GM13977 (cell line): ENCODE measurements at regions not wholly inside any gene's neighbourhood (a gene's known extent, or its start where the extent isn't known, plus 50 kb on each side); places are given as distances from the start of the nearest gene placed in this dataset.

ENCODE experiments used
- DNase-seq: peaks from one replicate; pipeline ENCODE4 v3.0.0; 2012; ENCODE audit warnings: low spot score
- in situ Hi-C: fragments of 300-500 bp; cut with MboI; formaldehyde crosslinking; loops from one replicate; pipeline ENCODE4 v1.12.0; 2022; ENCODE audit warnings: low sequenced_read_pairs, low pct_unique_long_range_greater_than_20kb, mixed read lengths, inconsistent platforms; ENCODE audit not compliant: unreplicated experiment
- TF ChIP-seq, protein P1 (sequence below): IDR thresholded peaks from 2 replicates; pipeline ENCODE4 v1.5.1; 2012; ENCODE audit warnings: mild to moderate bottlenecking, control low read depth; ENCODE audit not compliant: insufficient read depth; ENCODE audit errors: extremely low read depth, missing control alignments

DNA sequence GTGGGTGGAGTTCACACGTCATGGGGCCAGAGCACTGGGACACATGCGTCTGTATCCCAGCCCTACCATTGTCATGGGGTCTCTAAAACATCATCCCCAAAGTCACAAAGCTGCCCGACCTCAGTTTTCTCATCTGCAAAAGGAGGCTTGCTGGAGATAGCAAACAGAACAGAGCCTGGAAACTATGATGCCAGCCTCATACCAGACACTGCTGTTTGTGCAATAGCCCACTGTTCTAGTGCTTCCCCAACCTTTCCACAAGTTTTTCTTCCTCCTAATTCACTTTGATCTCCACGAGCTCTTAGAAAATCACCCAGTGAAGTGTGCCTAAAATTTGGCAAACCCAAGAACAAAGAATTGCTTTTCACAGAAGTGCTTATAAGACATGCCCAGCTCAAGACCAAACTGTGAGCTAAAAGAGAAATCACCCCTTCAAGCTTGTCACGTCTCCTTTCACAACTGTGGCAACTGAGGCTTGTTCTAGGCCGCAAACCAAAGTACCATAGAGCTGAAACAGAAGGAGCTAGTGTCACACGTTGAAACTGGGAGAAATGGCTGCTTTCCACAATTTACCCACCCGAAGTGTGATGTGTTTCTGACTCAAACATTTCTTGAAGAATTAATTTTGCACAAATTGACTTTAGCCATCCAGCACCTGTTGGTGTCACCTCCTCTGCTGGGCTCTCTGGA lies 162.7 kb upstream of the ID2 start:
- in situ Hi-C loops, result no loop called here
- DNase-seq, result no peak

GRCh38 chr2:8520791-8521344 lies 161.0 kb upstream of the ID2 start:
- no peak for DNase-seq
- TF ChIP-seq, protein P1, sequence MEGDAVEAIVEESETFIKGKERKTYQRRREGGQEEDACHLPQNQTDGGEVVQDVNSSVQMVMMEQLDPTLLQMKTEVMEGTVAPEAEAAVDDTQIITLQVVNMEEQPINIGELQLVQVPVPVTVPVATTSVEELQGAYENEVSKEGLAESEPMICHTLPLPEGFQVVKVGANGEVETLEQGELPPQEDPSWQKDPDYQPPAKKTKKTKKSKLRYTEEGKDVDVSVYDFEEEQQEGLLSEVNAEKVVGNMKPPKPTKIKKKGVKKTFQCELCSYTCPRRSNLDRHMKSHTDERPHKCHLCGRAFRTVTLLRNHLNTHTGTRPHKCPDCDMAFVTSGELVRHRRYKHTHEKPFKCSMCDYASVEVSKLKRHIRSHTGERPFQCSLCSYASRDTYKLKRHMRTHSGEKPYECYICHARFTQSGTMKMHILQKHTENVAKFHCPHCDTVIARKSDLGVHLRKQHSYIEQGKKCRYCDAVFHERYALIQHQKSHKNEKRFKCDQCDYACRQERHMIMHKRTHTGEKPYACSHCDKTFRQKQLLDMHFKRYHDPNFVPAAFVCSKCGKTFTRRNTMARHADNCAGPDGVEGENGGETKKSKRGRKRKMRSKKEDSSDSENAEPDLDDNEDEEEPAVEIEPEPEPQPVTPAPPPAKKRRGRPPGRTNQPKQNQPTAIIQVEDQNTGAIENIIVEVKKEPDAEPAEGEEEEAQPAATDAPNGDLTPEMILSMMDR, result no peak
- in situ Hi-C loops, result no loop called here

More for the DNA sequence above, 162.7 kb upstream of the ID2 start:
- TF ChIP-seq, protein P1, result no peak

DNA sequence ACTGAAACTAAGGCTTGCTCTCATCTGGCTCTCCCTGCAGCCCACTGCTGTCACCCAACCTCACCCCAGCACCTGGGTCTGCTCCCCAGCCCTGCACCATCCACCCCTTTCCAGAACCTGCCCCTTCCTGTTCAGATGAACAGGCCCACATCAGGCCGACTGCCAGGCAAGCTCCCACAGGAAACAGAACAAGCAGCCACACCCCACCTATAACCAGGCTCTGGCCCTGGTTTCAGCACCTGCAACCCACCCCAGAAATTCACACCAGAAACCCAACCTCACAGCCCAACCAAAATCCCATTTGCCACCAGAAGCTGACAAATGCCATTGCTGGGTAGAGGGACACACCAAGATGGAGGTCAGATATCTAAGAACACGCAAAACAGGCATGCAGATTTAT lies 159.2 kb upstream of the ID2 start:
- DNase-seq, result no peak
- in situ Hi-C loops, result no loop called here
- TF ChIP-seq, protein P1, result no peak

DNA sequence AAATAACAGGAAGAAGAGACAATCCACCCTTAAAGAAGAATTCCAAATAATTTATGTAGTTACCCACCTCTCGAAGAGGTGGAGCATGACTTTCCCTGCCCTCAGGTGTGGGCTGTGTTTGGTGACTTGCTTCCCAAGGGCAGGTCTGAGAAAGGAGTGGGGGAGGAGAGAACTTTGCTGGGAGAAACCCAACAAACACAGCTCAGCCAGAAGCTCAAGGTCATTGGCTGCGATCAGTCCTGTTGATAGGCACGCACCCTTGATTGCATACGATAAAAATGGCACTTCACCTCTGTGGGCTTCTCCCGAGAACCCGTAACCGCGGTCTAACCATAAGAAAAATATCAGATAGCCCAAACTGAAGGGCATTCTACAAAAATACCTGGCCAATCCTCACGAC lies 157.5 kb upstream of the ID2 start:
- no peak for DNase-seq
- TF ChIP-seq, protein P1, result no peak
- in situ Hi-C loops, result no loop called here

- TF ChIP-seq, protein P1, result no peak
- in situ Hi-C loops, result no loop called here
- DNase-seq, result no peak
Observed at GRCh38 chr2:8524823-8525222, 157.0 kb upstream of the ID2 start.

GRCh38 chr2:8525236-8525581 lies 156.6 kb upstream of the ID2 start:
- in situ Hi-C loops, result no loop called here
- TF ChIP-seq, protein P1, result no peak
- no peak for DNase-seq
